Glutamatergic neuron (in vitro differentiated cells): ENCODE measurements at regions not wholly inside any gene's neighbourhood (a gene's known extent, or its start where the extent isn't known, plus 50 kb on each side); places are given as distances from the start of the nearest gene placed in this dataset.

Experiments
- DNase-seq: peaks from one replicate; pipeline ENCODE4 v3.0.0; 2022
- H3K27ac Mint-ChIP-seq: one replicate; pipeline ENCODE4 v1.8.0; 2020; ENCODE audit warnings: mild to moderate bottlenecking, mixed read lengths, inconsistent platforms; ENCODE audit not compliant: unreplicated experiment
- H3K27me3 Mint-ChIP-seq: one replicate; pipeline ENCODE4 v1.8.0; 2020; ENCODE audit warnings: mild to moderate bottlenecking, moderate library complexity, mixed read lengths, inconsistent platforms; ENCODE audit not compliant: unreplicated experiment
- H3K36me3 Mint-ChIP-seq: one replicate; pipeline ENCODE4 v1.8.0; 2020; ENCODE audit warnings: mild to moderate bottlenecking, mixed read lengths, inconsistent platforms; ENCODE audit not compliant: unreplicated experiment
- H3K4me1 Mint-ChIP-seq: one replicate; pipeline ENCODE4 v1.8.0; 2020; ENCODE audit warnings: mild to moderate bottlenecking, low read depth, mixed read lengths, inconsistent platforms; ENCODE audit not compliant: unreplicated experiment
- H3K4me3 Mint-ChIP-seq: one replicate; pipeline ENCODE4 v1.8.0; 2020; ENCODE audit warnings: mild to moderate bottlenecking, mixed read lengths, inconsistent platforms; ENCODE audit not compliant: unreplicated experiment
- H3K9me3 Mint-ChIP-seq: one replicate; pipeline ENCODE4 v1.8.0; 2020; ENCODE audit warnings: mild to moderate bottlenecking, moderate library complexity, mixed read lengths, inconsistent platforms; ENCODE audit not compliant: unreplicated experiment
- CTCF ChIP-seq: fragments of 200-600 bp; sonication (generic); IDR thresholded peaks from one replicate; pipeline ENCODE4 v1.5.0; 2021; ENCODE audit not compliant: partially characterized antibody, unreplicated experiment

GRCh38 chr6:113352831-113353230 lies 504.3 kb upstream of the MARCKS start:
- no peak for DNase-seq
- TF ChIP-seq CTCF, result no peak
- Mint-ChIP-seq H3K4me1 (peaks cover 15% of the 10 kb centered on the region), H3K36me3 (no peaks in the 10 kb centered on the region), H3K9me3 (peaks cover 1% of the 10 kb centered on the region), H3K27ac (no peak overlapping the region), H3K4me3 (no peak overlapping the region), H3K27me3 (peaks cover 4% of the 10 kb centered on the region)

- no peak for TF ChIP-seq CTCF
- peaks cover 1% of the 10 kb centered on the region for H3K9me3 Mint-ChIP-seq
- no peak for DNase-seq
- H3K27ac Mint-ChIP-seq, result no peak overlapping the region
- H3K36me3 Mint-ChIP-seq, result no peaks in the 10 kb centered on the region
- H3K4me3 Mint-ChIP-seq, result no peak overlapping the region
- peaks cover 4% of the 10 kb centered on the region for H3K27me3 Mint-ChIP-seq
- peaks cover 16% of the 10 kb centered on the region for H3K4me1 Mint-ChIP-seq
Measured at GRCh38 chr6:113353392-113353791, 503.8 kb upstream of the MARCKS start.

- H3K27me3 Mint-ChIP-seq, result no peaks in the 10 kb centered on the region
- no peaks in the 10 kb centered on the region for H3K36me3 Mint-ChIP-seq
- H3K4me1 Mint-ChIP-seq, result peaks cover 17% of the 10 kb centered on the region
- no peak overlapping the region for H3K4me3 Mint-ChIP-seq
- no peak for DNase-seq
- no peak for TF ChIP-seq CTCF
- no peak overlapping the region for H3K27ac Mint-ChIP-seq
- peaks cover 1% of the 10 kb centered on the region for H3K9me3 Mint-ChIP-seq
Measured at GRCh38 chr6:113354204-113354895, 502.8 kb upstream of the MARCKS start.

GRCh38 chr6:113356139-113356538 lies 501.0 kb upstream of the MARCKS start:
- no peak for TF ChIP-seq CTCF
- peaks cover 23% of the 10 kb centered on the region for H3K4me1 Mint-ChIP-seq
- no peak overlapping the region for H3K27ac Mint-ChIP-seq
- H3K27me3 Mint-ChIP-seq, result no peaks in the 10 kb centered on the region
- H3K4me3 Mint-ChIP-seq, result no peak overlapping the region
- H3K36me3 Mint-ChIP-seq, result no peaks in the 10 kb centered on the region
- no peak for DNase-seq
- peaks cover 1% of the 10 kb centered on the region for H3K9me3 Mint-ChIP-seq

GRCh38 chr6:113357041-113357440 lies 500.1 kb upstream of the MARCKS start:
- Mint-ChIP-seq H3K36me3 (no peaks in the 10 kb centered on the region), H3K4me3 (no peak overlapping the region), H3K27ac (peak overlapping the region; percentile 0), H3K27me3 (no peaks in the 10 kb centered on the region), H3K4me1 (peaks cover 29% of the 10 kb centered on the region), H3K9me3 (peaks cover 1% of the 10 kb centered on the region)
- no peak for TF ChIP-seq CTCF
- no peak for DNase-seq
